ENCODE measurements at regions not wholly inside any gene's neighbourhood (a gene's known extent, or its start where the extent isn't known, plus 50 kb on each side); places are given as distances from the start of the nearest gene placed in this dataset.

- no peak for DNase-seq
These were observed 748.2 kb upstream of the ADAMTS5 start for GRCh38 chr21:27715131-27715530.

GRCh38 chr21:27713154-27714109 is 746.5 kb upstream of the ADAMTS5 start:
- no peak for DNase-seq

GRCh38 chr21:27704567-27705166 is 737.8 kb upstream of the ADAMTS5 start:
- no peak for DNase-seq

GRCh38 chr21:27703791-27704190 is 736.9 kb upstream of the ADAMTS5 start:
- DNase-seq = no peak

- peak; percentile 34 for DNase-seq
These were observed 734.2 kb upstream of the ADAMTS5 start for GRCh38 chr21:27700974-27701614.

GRCh38 chr21:27695246-27695645 is 728.4 kb upstream of the ADAMTS5 start:
- no peak for DNase-seq

- DNase-seq = no peak
These were observed 727.8 kb upstream of the ADAMTS5 start for GRCh38 chr21:27694667-27695066.

- DNase-seq = no peak
These were observed 726.5 kb upstream of the ADAMTS5 start for GRCh38 chr21:27693376-27693775.

GRCh38 chr21:27691516-27691915 is 724.6 kb upstream of the ADAMTS5 start:
- no peak for DNase-seq

- no peak for DNase-seq
These were observed 724.1 kb upstream of the ADAMTS5 start for GRCh38 chr21:27691006-27691405.

- no peak for DNase-seq
These were observed 723.5 kb upstream of the ADAMTS5 start for GRCh38 chr21:27690426-27690825.

- DNase-seq = no peak
These were observed 721.9 kb upstream of the ADAMTS5 start for GRCh38 chr21:27688773-27689172.

GRCh38 chr21:27683292-27683691 is 716.4 kb upstream of the ADAMTS5 start:
- DNase-seq = no peak

- no peak for DNase-seq
These were observed 715.0 kb upstream of the ADAMTS5 start for GRCh38 chr21:27681841-27682240.

- no peak for DNase-seq
These were observed 714.1 kb upstream of the ADAMTS5 start for GRCh38 chr21:27681038-27681437.

- DNase-seq = no peak
These were observed 713.3 kb upstream of the ADAMTS5 start for GRCh38 chr21:27680181-27680580.

GRCh38 chr21:27678511-27678910 is 711.6 kb upstream of the ADAMTS5 start:
- no peak for DNase-seq

- DNase-seq = no peak
These were observed 710.7 kb upstream of the ADAMTS5 start for GRCh38 chr21:27677546-27677945.

- no peak for DNase-seq
These were observed 708.4 kb upstream of the ADAMTS5 start for GRCh38 chr21:27675306-27675705.

GRCh38 chr21:27674041-27674615 is 707.2 kb upstream of the ADAMTS5 start:
- no peak for DNase-seq

- DNase-seq = no peak
These were observed 706.7 kb upstream of the ADAMTS5 start for GRCh38 chr21:27673581-27673980.

- DNase-seq = no peak
These were observed 704.3 kb upstream of the ADAMTS5 start for GRCh38 chr21:27671207-27671606.

- DNase-seq = no peak
These were observed 686.6 kb upstream of the ADAMTS5 start for GRCh38 chr21:27653481-27653880.

All from NCI-H1105 (cell line).